Colonic mucosa (tissue), 4 donors: ENCODE measurements at regions not wholly inside any gene's neighbourhood (a gene's known extent, or its start where the extent isn't known, plus 50 kb on each side); places are given as distances from the start of the nearest gene placed in this dataset.

Source experiments
- DNase-seq: peaks from one replicate; pipeline ENCODE4 v3.0.0-alpha.2; 2020
- H3K27ac ChIP-seq: fragments of 200-600 bp; one replicate; pipeline ENCODE4 v1.8.0; 2021
- H3K27me3 ChIP-seq: fragments of 200-600 bp; one replicate; pipeline ENCODE4 v1.8.0; 2021
- H3K36me3 ChIP-seq: fragments of 200-600 bp; one replicate; pipeline ENCODE4 v1.8.0; 2021
- H3K4me1 ChIP-seq: fragments of 200-600 bp; one replicate; pipeline ENCODE4 v1.8.0; 2021; ENCODE audit warnings: mild to moderate bottlenecking
- H3K4me3 ChIP-seq: fragments of 200-600 bp; one replicate; pipeline ENCODE4 v1.8.0; 2021
- H3K9ac ChIP-seq, 2 donors: one replicate each; pipeline ENCODE4 v1.7.0; 2013; ENCODE audit warnings: control low read depth in 2 of 2, low read depth in 2 of 2, low read length in 2 of 2
- H3K9me3 ChIP-seq: fragments of 200-600 bp; one replicate; pipeline ENCODE4 v1.8.0; 2021
- CTCF ChIP-seq: fragments of 200-600 bp; IDR thresholded peaks from one replicate; pipeline ENCODE4 v1.8.0; 2022; ENCODE audit warnings: antibody characterized with exemption, mild to moderate bottlenecking
- intact Hi-C: fragments of 100-400 bp; cut with DNase I; formaldehyde crosslinking; loops from one replicate; pipeline ENCODE4 v1.14.1; 2022
- donor health status: healthy.
- donor health status: DM: no; HTN: no; CAD: no.
- donor health status: DM: no; HTN: no; CAD: no.

- H3K9me3 ChIP-seq, result no peaks in the 10 kb centered on the region
- no peaks in the 10 kb centered on the region for H3K4me1 ChIP-seq
- DNase-seq, result no peak
- no peak overlapping the region for H3K27ac ChIP-seq
- H3K9ac ChIP-seq, result no peak overlapping the region
- intact Hi-C loops, result no loop called here
- no peaks in the 10 kb centered on the region for H3K36me3 ChIP-seq
- no peak for TF ChIP-seq CTCF
- H3K4me3 ChIP-seq, result no peak overlapping the region
- H3K27me3 ChIP-seq, result no peaks in the 10 kb centered on the region
Measured at GRCh38 chr18:4851301-4851976, 345.6 kb downstream of the AKAIN1 start.

GRCh38 chr18:4847056-4847455, 350.0 kb downstream of the AKAIN1 start:
- no peak for TF ChIP-seq CTCF
- intact Hi-C loops, result no loop called here
- no peak for DNase-seq
- Histone ChIP-seq H3K27ac (no peak overlapping the region), H3K9ac (no peak overlapping the region), H3K27me3 (no peaks in the 10 kb centered on the region), H3K36me3 (no peaks in the 10 kb centered on the region), H3K4me1 (no peaks in the 10 kb centered on the region), H3K9me3 (no peaks in the 10 kb centered on the region), H3K4me3 (no peak overlapping the region)

GRCh38 chr18:4844320-4844719, 352.7 kb downstream of the AKAIN1 start:
- intact Hi-C loops, result no loop called here
- Histone ChIP-seq H3K4me1 (no peaks in the 10 kb centered on the region), H3K4me3 (no peak overlapping the region), H3K27me3 (no peaks in the 10 kb centered on the region), H3K36me3 (no peaks in the 10 kb centered on the region), H3K9ac (no peak overlapping the region), H3K9me3 (no peaks in the 10 kb centered on the region), H3K27ac (no peak overlapping the region)
- no peak for TF ChIP-seq CTCF
- no peak for DNase-seq

GRCh38 chr18:4843771-4844170, 353.3 kb downstream of the AKAIN1 start:
- DNase-seq, result no peak
- no peaks in the 10 kb centered on the region for H3K4me1 ChIP-seq
- no peaks in the 10 kb centered on the region for H3K27me3 ChIP-seq
- no peak overlapping the region for H3K4me3 ChIP-seq
- H3K9ac ChIP-seq, result no peak overlapping the region
- no peak overlapping the region for H3K27ac ChIP-seq
- no peaks in the 10 kb centered on the region for H3K36me3 ChIP-seq
- no peak for TF ChIP-seq CTCF
- intact Hi-C loops, result no loop called here
- H3K9me3 ChIP-seq, result no peaks in the 10 kb centered on the region

GRCh38 chr18:4842751-4843150, 354.3 kb downstream of the AKAIN1 start:
- no peak for TF ChIP-seq CTCF
- H3K4me3 ChIP-seq, result no peak overlapping the region
- H3K27me3 ChIP-seq, result no peaks in the 10 kb centered on the region
- intact Hi-C loops, result no loop called here
- no peak for DNase-seq
- no peaks in the 10 kb centered on the region for H3K4me1 ChIP-seq
- no peaks in the 10 kb centered on the region for H3K36me3 ChIP-seq
- no peaks in the 10 kb centered on the region for H3K9me3 ChIP-seq
- no peak overlapping the region for H3K27ac ChIP-seq
- no peak overlapping the region for H3K9ac ChIP-seq
